Prostate gland (tissue), 2 donors: ENCODE measurements at regions not wholly inside any gene's neighbourhood (a gene's known extent, or its start where the extent isn't known, plus 50 kb on each side); places are given as distances from the start of the nearest gene placed in this dataset.

Experiments
- POLR2A ChIP-seq: fragments of 450-650 bp; IDR thresholded peaks from one replicate; pipeline ENCODE4 v1.6.1; 2016; ENCODE audit warnings: antibody characterized with exemption, mild to moderate bottlenecking
- POLR2AphosphoS5 ChIP-seq: sonication (generic); formaldehyde crosslinking; IDR thresholded peaks from one replicate; pipeline ENCODE4 v1.6.1; 2017; ENCODE audit warnings: antibody characterized with exemption
- TF ChIP-seq, protein P1 (sequence below), 4 experiments: fragments of 200-600 bp in 2 of 4; fragments of 450-650 bp in 2 of 4; sonication (generic) in 2 of 4; IDR thresholded peaks; 1 replicate in 3 of 4; 2 replicates in 1 of 4; pipeline ENCODE4 v1.5.1; 2016 to 2019; ENCODE audit warnings: antibody characterized with exemption in 4 of 4, mild to moderate bottlenecking in 2 of 4, moderate library complexity in 2 of 4

DNA sequence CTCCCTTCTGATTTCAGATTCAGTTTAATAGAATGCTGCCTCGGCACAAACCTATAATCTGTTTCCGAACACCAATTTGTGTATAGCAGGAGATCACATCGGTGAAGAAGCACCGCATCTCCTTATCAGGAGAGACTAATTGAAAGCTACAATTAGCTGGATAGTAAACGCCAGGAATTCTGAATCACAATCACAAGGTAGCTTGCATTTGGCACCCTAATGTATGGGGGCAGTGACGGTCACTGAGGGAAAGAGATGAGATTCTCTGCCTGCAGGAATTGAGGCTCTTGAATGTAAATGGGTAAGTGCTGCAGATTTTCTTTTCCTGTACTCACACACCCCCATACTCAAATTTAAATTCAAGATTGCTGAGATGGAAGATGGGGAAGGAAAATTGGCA lies 373.6 kb upstream of the ZNF608 start:
- TF ChIP-seq, protein P1, sequence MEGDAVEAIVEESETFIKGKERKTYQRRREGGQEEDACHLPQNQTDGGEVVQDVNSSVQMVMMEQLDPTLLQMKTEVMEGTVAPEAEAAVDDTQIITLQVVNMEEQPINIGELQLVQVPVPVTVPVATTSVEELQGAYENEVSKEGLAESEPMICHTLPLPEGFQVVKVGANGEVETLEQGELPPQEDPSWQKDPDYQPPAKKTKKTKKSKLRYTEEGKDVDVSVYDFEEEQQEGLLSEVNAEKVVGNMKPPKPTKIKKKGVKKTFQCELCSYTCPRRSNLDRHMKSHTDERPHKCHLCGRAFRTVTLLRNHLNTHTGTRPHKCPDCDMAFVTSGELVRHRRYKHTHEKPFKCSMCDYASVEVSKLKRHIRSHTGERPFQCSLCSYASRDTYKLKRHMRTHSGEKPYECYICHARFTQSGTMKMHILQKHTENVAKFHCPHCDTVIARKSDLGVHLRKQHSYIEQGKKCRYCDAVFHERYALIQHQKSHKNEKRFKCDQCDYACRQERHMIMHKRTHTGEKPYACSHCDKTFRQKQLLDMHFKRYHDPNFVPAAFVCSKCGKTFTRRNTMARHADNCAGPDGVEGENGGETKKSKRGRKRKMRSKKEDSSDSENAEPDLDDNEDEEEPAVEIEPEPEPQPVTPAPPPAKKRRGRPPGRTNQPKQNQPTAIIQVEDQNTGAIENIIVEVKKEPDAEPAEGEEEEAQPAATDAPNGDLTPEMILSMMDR (IDR thresholded peaks at IDR 0.05) = no peak
- TF ChIP-seq POLR2A = no peak
- no peak for TF ChIP-seq POLR2AphosphoS5
